Stimulated activated CD8-positive, alpha-beta memory T cell treated with anti-CD3 and anti-CD28 coated beads, Interleukin-15, amount 100 ng/mL, for 24 hours (primary cell): ENCODE measurements at regions not wholly inside any gene's neighbourhood (a gene's known extent, or its start where the extent isn't known, plus 50 kb on each side); places are given as distances from the start of the nearest gene placed in this dataset.
"Not testable (repeated sequence)": the region's sequence is repeated elsewhere in the genome, so short reads cannot be mapped to it uniquely, and the experiment has no call there.

Experiments
- DNase-seq: peaks from one replicate; pipeline ENCODE4 v3.0.0-alpha.2; 2020; ENCODE audit warnings: low read depth

DNA sequence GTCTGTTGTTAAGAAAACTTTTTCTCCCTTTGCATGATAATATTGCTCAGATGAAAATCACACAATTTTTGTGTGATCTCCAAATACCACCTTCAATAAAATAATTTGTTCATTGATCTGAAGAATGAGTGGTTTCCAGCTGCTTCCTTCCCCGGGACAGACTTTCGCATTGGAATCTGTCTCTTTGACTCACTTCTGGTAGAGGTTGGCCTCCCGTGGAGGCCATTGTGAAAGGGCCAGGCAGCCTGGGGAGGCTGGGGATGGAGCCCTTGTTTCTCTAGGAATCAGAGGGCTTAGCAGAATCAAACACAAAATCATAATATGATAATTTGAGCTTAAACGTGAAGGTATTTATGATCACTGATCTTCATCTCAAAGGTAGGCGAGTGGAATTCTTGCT lies 135.0 kb upstream of the ZNF536 start:
- no peak for DNase-seq

DNA sequence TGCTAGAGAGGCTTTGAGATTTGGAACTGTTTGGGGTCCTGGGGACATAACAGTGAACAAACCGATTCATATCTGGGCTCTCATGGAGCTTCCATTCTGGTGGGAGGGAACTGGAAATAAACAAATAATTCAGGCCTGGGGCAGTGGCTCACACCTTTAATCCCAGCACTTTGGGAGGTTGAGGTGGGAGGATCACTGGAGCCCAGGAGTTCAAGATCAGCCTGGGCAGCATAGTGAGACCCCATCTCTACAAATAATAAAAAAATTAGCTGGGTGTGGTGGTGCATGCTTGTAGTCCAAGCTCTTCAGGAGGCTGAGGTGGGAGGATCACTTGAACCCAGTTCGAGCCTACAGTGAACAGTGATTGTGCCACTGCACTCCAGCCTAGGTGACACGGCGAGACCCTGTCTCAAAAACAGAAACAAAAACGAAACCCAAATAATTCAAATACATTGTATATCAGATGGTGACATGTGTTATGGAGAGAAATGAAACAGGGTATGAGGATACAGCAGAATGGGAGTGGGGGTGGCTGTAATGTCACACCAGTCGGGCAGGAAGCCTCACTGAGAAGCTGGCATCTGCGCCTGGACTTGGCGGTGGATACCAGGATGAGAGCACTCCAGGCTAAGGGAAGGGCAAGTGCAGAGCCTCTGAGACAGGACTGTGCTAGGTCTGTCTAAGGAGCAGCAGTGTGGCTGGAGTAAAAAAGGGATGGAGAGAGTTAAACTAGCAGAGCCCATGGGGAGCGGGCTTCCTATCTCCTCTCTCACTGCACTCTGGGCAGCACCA lies 131.1 kb upstream of the ZNF536 start:
- no peak for DNase-seq

DNA sequence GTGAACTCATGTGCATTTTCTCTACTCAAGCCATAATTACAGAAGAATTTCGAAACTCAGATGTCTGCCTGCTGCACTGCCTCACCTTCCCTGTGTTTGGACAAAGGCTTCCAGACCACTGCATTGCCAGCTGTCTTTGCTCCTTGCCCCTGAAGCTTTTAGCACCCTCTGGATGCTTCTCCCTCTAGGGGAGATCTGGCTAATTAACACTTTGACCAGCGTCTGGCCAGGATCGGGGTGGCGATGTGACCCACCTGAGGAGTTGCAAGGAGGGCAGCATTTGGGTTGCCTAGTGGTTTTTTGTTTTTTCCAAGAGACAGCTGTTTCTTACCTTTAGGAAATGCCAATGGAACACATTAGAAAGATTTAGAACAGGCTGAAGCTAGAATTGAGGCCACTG lies 127.7 kb upstream of the ZNF536 start:
- DNase-seq: no peak

DNA sequence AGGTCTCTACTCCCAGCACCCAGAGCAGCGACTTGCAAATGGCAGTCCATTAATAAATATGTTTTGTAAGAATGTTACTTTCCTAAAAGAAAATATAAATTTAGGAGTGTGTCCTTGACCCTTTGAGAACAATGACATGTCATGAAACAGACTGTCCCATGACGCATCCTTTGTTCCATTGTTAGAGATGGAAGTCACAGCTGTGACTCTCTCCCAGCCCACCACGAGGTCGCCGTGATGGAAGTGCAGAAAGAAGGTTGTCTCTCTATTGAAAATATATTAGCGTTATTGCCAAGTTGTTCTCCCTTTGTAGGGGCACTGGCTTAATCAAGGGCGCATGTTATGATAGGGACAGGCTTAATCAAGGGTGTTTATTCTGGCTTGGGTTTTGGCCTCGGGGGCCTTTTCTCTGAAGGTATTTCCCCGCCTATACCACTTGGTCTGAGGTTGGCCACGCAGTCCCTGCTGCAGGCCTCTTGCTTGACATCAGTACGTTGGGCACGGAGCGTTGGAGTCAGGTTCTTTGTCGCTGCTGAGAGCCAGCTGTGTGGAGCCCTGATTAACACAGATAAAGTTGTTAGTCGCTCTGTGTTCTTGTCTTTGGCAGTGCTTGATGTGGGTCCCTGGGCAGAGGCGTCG lies 126.7 kb upstream of the ZNF536 start:
- no peak for DNase-seq

DNA sequence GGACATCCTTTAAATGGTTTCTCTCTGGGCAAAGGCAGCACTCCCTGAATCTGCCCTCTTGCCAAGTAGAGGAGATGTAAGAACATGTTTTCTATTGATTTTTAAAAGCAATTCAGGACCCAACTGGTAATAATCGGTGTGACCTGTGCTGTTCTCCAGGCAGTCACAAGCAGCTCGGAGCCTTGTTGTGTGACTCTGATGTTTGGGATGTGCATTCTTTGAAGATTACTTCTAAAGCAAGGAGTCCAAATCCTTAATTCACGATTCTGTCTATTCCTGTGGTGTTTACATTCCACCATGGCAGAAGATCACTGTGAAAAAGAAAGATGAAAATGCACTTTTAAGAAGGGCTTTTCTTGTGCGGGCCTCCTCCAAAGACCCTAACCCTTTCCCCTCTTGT lies 122.3 kb upstream of the ZNF536 start:
- no peak for DNase-seq

DNA sequence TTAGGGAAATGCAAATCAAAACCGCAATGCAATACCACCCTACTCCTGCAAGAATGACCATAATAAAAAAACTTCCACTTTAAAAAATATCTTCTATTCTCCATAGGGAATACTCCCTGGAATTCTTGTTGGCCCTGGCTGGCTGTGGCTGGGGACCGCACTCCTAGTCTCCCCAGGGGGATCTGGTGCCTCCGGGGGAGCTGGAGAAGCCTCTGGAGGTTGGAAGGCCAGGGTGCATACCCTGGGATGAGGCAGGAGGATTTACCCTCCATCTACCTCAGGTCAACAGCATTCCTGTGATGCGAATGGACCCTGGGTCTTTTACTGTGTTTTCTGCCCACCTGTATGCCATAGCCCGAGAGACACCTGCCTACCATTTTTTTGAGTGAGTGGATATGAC lies 120.0 kb upstream of the ZNF536 start:
- DNase-seq: no peak

DNA sequence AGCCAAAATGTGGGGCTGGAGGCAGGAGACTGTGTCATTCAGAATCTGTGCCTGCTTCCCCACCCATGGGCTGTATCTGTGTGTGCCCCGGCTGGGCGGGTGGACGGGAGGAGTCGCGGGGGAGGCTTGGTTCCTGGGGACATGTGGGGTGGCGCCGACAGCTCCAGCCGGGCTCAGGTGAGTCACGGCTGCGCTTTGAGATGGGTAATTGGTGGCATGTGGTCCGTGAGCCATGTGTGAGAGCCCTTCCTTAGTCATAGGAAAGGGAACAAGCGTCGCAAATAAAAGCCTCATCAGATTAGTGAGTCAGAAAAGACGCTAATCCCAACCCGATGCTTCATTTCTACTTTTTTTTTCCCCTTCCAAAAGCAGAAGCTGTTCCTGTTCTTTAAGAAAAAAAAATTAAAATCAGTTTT lies 118.6 kb upstream of the ZNF536 start:
- DNase-seq: no peak

DNA sequence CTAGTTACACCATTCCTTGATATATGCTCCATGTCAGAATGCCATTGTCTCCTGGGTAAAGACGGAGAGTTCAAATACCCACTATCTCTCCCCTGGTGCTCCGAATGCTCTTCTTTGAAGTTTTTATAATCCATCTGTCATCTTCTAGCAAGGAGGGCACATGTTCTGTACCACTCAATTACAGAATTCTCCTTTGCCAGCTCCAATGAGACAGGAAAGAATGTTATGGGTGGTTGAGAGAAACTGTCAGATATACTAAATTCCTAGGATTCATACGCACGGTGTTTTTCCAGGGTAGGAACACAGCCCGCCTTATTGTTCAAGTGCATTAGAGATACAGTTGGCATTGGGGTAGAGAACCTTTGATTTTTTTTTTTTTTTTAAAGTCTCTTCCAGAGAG lies 118.0 kb upstream of the ZNF536 start:
- DNase-seq: no peak

DNA sequence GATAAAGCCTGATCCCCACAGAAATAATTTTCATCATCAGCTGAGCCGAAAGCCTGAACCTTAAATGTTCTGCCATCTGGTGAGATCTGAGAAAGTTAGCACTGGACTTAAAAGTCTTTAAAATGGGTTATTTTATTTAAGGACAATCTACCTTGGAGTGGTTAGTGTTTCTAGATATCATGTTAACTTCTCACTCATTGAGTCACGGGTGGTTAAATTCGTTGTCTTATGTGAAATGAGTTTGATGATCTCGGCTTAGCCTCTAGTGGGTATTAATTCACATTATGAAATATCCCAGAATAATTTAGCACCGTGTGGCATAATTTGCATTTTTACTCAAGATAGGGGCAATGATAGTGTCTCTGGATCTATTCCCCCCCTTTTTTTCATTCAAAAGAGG lies 117.4 kb upstream of the ZNF536 start:
- no peak for DNase-seq

DNA sequence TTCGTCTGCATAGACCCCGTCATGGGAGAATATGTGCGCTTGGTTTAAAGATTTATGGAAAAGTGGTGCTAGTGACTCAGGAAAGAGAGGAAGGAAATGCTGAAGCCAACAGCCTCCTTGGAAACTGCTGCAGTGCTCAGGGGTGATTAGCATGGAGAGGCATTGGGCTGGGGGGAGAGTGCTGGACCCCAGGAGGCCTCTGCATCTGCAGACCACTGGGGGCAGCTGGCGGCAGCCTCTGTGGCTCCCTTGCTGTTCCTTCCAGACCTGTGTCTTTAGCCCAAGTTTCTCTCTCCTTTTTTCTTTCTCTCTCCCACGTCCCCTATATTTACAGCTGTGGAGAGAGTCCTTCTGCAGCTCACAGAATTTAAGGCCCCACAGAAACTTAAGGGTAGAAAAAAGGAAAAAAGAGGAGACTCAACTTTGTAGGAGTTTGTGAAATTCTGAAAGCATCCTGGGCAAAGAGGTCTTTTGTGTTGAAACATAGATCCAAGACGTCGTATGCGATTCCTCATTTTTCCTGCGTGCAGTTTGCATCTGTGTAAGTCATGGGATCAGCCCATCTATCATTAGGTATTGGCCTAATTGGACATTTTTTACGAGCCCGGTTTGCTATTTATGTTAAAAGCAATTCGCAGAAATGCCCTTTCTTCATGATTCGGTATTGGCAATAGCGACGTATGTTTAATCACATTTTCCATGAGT lies 116.2 kb upstream of the ZNF536 start:
- DNase-seq: no peak

DNA sequence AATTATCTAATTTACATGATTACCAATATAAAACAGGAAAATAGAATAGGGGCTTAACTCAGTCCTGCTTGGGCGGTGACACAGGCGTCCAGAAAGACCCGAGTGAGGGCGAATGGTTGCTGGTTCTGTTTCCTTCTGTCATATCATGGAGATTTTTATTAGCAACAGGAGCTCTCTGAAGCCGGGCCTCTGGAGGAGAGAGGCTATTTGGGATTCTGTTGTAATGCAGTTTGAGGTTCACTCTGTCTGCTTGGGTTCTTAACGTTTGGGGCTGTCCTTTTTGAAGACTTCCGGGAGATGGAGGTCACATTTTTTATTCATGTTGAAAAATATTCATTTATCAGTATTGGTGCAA lies 115.7 kb upstream of the ZNF536 start:
- no peak for DNase-seq

DNA sequence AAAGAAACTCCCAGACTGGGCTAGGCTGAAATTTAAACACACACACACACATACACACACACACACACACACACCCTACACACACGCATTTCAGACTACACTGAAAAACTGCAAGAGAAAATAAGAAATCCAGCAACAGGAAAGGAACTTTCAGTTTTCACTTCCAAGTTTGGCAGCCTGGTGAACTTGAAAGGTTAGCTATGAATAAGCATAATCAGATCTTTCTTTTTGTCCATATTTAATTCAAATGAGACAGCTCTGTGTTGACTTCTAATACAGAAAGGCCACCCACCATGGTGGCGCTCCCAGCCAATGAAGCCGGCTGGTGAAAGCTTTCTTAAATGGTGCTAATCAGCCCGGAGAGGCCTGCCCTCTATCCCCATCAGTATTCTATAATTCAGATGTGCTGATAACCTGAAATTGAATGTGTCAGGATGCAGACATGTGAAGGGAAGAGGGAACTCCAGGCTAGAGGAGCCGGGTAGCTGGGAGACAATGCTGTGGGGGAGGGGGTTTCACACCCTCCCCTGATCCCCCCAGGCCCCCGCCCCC lies 108.3 kb upstream of the ZNF536 start:
- no peak for DNase-seq

DNA sequence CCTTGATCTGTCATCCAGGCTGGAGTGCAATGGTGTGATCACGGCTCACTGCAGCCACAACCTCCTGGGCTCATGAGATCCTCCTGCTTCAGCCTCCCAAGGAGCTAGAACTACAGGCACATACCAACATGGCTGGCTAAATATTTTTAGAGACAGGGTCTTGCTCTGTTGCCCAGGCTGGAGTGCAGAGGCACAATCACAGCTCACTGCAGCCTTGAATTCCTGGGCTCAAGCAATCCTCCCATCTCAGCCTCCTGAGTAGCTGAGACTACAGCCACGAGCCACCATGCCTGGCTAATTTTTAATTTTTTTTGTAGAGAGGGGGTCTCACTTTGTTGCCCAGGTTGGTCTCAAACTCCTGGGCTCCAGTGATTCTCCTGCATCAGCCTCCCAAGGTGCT lies 106.3 kb upstream of the ZNF536 start:
- not testable (repeated sequence) for DNase-seq

DNA sequence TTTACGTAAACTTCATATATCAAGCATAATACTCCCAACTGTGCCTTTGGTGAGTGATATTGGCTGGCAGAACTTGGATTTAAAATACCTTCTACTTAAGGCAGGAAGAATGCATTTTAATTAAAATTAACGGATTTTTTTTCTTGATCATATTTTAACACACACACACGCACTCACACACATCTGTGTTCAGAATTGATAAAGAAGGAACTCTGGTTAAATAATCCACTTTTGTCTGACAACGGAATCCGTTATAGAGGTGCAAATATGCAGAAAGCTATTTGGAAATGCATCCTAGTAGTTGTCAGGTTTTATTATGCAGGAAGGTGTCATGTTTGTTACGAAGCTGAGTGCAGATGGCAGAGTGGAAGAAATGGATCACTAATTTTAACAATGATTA lies 105.5 kb upstream of the ZNF536 start:
- DNase-seq: no peak

DNA sequence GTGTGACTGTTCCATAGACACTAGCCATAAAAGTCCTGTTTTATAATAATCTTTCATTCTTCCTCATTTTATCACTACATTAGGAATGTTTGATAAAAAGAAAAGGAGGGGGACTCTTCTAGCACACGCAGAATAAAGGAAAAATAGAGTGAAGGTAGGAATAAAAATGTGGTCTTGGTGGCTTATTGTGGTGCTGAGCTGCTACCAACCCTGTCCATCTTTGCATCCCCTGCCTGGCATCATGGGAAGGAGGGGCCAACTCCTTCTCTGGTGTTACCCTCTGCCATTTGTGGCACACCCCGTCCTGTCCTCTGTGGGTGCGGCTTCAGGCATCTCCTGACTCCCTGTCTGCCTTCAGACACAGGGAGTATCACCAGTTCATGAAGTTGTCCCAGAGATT lies 104.9 kb upstream of the ZNF536 start:
- DNase-seq: no peak

DNA sequence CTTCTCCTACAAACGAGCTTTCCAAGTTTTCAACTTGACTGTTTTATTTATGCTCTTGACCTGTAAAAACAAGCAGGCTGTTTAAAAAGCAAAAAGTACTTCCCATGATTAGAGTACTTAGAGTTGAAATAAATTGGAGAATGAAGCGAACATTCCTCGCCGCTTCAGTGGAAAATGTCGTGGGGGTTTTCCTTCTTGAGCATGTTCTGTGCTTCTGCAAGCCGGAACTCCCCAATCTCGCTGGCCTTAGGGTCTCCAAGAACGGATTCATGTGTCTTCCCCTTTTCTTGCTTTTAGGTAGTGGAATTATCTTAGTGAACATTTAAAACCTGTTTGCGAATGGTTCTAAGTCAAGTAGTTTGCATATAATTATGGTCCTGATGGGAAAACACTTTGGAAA lies 103.6 kb upstream of the ZNF536 start:
- DNase-seq: no peak

DNA sequence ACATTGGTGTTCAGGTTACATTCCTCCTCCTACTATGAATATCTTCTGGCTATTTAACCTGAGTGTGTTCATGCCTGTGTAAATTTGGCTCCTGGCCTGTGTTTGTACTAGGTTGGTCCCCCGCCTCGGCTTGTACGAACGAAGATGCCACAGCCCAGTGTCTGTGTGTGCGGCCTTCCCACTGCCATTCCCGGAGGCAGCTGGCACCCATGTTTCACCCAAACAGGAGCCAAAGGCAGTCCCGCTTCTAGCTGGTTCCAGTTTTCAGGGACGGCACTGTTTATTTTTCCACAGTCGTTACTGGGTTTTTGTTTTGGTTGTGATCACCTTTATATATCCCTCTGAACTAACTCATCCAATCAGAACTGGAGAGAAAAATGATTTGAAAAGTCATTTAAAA lies 102.5 kb upstream of the ZNF536 start:
- no peak for DNase-seq

DNA sequence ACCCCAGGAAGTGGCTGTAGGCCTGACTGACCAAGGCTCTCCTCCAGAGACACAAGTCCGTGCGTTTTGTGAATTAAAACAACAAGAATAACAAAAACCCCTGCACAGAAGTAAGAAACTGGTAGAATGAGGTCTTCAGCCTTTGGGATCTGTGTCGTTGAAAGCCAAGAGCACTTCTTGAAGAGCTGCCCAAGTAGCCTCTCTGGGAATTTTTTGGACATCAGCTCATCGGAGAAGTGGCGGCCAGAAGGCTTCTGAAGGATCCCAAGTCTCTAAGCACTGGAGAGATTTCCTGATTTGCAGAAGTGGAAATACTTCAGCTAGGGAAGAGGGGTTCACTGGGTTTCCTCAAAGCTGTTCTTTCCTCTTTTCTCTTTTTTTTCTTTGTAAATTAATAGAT lies 100.4 kb upstream of the ZNF536 start:
- DNase-seq: no peak

DNA sequence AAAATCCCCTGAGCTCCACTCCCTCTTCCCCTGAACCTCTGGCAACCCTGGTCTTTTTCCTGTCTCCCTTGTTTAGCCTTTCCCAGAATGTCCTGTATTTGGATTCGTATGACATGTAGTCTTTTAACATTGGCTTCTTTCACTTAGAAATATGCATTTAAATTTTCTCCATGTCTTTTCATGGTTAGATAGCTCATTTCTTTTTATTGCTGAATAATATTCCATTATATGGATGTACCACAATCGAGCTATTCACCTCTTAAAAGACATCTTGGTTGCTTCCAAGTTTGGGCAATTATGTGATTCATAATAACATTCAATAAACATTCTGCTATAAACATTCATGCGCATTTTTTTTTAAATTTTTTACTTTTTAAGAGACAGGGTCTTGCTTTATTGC lies 99.6 kb upstream of the ZNF536 start:
- DNase-seq: no peak

DNA sequence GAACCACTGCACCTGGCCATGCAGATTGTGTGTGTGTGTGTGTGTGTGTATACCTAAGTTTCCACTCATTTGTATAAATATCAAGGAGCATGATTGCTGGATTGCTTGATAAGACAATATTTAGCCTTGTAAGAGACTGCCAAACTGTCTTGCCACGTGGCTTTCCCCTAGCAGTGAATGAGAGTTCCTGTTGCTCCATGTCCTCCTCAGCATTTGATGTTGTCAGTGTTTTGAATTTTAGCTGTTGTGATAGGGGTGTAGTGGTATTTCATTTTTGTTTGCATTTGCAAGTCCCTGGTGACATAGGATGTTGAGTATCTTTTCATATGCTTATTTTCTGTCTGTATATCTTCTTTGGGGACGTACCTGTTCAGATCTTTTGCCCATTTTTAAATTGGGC lies 99.0 kb upstream of the ZNF536 start:
- DNase-seq: no peak

DNA sequence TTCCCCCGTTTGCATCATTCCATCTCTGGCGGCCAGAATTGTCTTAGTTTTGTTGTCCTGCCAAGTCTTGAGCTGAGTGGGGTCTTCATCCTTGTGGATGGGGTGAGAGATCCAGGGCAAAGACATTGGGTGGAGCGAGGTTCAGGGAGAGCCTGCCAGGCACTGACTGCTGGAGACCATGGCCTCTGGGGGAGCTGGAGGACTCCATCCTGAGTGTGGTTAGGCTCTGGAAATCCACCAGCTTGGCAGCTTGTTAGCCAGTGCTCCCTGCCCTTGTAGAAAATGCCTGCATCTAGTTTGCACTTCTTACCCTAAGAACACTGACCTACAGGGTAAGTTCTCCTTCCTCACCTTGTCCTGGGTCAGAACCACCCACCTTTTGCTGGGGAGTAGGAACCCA lies 97.2 kb upstream of the ZNF536 start:
- DNase-seq: no peak

DNA sequence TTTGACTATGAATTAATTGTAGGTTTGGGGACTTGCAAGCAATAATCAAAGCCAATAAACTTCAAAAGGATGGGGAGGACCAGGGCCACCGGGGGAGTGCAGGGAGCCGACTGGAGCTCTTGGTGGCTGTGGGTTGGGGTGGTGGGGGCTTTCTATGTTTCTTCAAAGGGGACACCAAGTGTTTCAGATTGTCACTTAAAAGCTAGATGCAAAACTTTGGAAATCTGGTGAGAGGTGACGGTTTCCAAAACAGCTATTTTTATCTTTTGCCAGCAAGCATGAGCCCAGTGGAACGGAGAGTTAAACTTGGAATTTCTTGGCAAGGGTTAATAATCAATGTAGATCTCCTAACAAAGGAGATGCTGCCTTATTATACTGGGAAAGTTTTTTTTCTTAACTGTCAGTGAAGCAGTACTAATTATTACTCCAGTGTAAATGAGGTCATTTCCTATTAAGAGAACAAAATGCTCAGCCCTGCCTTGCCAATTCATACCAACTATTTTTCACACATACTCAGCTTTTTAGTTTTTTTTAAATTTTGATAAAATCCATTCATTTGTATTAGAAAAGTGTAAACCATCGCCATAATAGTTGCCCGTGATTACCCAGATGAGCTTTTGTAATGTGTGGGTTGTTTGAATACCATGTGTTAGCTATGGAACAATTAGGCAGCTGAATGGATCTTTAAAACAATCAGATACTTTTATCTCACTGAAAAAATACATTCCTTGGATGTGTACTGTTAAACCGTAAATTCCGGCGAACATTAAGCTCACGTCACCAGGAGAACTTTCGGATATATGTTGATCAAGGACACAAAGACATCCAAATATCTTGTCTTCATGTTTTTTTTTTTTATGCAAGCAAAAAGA lies 95.9 kb upstream of the ZNF536 start:
- no peak for DNase-seq
